DMS79 treated with DMSO at 0.1 percent for 48 hours (cell line): ENCODE measurements at regions not wholly inside any gene's neighbourhood (a gene's known extent, or its start where the extent isn't known, plus 50 kb on each side); places are given as distances from the start of the nearest gene placed in this dataset.

ENCODE experiments used
- DNase-seq: peaks from one replicate; lab custom pipeline; 2025; lab: John Stamatoyannopoulos, UW

DNA sequence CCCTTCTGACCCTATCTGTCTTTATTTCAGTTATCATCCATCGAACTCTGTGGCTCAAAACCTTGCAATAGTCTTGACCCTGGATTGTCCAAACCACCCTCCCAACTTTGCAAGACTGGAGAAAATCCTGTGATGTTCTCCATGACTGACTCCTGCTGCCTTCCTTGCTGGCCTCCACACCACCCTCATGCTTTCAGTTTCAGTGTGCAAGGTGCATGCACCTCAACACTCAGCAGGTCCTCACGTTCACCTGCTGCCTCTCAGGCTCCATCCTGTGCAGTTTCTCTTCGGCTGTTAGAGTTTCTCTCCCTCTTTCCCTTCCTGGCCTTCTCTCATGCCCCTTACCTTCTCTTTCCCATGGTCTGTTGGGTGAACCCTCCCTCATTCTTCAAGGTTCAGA lies 59.4 kb upstream of the ASIC2 start:
- DNase-seq: no peak

GRCh38 chr17:33356266-33356665 lies 63.2 kb upstream of the ASIC2 start:
- DNase-seq: no peak

GRCh38 chr17:33363475-33363874 lies 70.4 kb upstream of the ASIC2 start:
- DNase-seq: no peak

GRCh38 chr17:33366960-33367359 lies 73.9 kb upstream of the ASIC2 start:
- DNase-seq: peak; percentile 45

- DNase-seq: no peak
Measured at GRCh38 chr17:33369149-33369548, 76.1 kb upstream of the ASIC2 start.

- no peak for DNase-seq
Measured at GRCh38 chr17:33369876-33370275, 76.8 kb upstream of the ASIC2 start.

- DNase-seq: no peak
Measured at GRCh38 chr17:33370401-33370800, 77.3 kb upstream of the ASIC2 start.

DNA sequence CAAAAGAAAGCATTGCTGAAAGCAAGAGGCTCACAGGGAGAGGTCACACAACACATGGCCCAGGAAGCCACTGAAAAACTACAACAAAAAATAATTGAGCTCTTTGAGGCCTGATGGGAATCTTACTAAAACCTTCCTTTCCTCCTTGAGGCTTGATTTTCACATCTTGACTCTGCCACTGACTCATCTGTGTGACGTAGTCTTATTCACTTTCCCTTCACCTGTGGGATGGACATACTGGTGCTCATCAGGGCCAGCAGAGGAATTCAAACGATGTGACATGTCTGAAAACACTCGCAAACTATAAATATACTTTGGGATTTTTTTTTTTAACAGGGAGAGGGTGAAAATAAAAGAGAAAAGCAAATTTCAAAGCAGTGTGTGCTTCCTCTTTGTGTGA lies 78.3 kb upstream of the ASIC2 start:
- DNase-seq: no peak

DNA sequence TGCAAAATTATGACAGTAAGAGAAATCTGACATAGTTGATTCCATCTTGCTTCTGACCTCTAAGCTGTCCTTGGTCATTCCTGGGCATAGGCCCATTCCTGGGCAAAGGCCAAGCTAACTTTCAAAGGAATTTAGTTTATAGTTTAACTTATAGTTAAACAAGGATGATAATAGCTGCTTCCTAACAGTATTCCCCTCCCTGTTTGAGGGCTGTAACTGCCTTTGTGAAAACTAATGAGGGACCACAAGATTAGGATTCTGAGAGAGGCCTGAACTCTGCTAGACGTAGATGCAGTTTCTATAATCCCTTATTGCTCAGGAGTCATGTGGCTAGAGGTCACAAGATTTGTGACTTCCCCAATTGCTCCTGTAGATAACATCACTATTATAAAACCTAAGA lies 80.2 kb upstream of the ASIC2 start:
- no peak for DNase-seq

GRCh38 chr17:33375103-33375502 lies 82.0 kb upstream of the ASIC2 start:
- DNase-seq: no peak

GRCh38 chr17:33375783-33376182 lies 82.7 kb upstream of the ASIC2 start:
- DNase-seq: no peak

DNA sequence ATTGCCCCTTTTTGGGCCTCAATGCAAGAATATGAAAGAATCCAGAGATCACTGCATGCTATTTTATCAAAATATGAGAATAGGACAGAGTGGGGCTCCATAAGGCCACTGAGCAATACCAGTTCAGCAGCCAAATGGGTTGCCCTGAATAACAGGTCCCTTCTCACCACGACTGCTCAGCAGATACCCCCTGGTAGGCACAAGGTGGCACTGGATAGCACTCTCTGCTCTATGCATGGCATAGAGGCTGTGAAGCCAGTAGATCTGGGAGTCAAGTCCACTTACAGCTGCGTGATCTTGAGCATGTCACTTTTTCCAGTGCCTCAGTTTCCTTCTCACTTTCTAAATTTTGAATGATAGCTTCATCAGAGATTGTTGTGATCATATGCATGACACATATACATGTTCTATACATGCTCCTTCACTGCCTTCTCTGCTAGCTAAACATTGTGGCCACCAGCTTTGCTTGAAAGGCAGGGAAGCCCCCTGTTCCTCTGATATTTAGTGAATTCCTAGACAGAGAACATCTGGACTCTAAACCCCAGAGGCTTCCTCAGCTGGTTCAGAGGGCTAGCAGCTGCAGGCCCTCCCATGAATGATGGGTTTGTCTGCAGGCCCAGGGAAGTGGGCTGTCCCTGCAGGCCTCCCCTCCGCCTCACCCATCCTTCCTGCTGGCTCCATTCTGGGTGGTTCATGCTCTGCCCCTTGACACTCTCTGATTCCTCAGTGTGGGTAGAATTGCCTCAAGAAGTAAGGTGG lies 84.9 kb upstream of the ASIC2 start:
- DNase-seq: no peak

DNA sequence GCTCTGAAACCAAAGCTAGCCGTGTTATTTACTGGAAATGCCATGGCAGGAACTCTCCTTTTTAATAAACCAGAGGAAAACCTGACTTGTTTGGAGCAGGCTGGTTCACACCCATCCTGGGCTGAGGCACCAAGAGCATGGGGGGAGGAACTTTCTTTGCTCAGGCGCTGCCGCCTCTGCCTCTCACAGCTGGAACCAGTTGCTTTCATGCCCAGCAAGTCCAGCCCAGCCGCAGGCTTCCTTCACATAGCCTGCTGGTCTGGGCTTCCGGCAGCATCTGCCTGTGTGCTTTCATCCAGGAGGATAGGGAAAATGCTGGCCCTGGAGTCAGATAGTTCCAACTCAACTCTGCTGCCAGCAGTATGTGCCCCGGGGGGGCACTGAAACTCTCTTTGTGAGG lies 88.1 kb upstream of the ASIC2 start:
- peak; percentile 36 for DNase-seq

GRCh38 chr17:33383488-33384023 lies 90.5 kb upstream of the ASIC2 start:
- no peak for DNase-seq

GRCh38 chr17:33385133-33385532 lies 92.0 kb upstream of the ASIC2 start:
- no peak for DNase-seq

- DNase-seq: no peak
Measured at GRCh38 chr17:33385713-33386112, 92.6 kb upstream of the ASIC2 start.

GRCh38 chr17:33387406-33387805 lies 94.3 kb upstream of the ASIC2 start:
- DNase-seq: no peak

- no peak for DNase-seq
Measured at GRCh38 chr17:33389504-33390135, 96.5 kb upstream of the ASIC2 start.

DNA sequence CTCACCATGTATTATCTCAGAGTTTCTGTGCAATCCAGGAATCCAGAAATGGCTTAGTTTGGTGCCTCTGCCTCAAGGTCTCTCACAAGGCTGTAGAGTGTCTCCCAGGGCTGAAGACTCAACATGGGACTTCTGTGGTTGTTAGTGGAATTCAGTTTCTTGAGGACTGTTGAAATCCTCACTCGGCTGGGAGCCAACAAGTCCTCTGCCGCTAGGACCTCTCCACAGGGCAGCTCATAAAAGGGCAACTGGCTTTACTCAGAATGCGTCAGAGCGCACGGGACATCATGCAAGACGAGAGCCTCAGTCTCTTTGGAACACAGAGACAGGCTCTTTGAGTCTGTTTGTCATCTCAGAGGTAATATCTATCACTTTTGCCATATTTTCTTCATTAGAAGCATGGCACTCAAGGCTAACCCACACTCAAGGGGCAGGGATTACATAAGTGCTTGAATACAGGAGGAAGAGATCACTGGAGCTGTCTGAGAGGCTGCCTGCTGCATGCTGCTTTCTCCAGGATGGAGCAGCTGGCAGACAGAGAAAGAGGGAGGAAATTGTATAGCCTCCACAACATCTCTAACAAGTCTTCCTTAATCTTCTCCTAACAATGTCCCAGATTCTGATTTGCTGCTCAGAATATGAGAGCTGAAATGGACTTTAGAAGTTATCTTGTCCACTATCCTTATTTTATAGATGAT lies 97.5 kb upstream of the ASIC2 start:
- peak; percentile 80 for DNase-seq

DNA sequence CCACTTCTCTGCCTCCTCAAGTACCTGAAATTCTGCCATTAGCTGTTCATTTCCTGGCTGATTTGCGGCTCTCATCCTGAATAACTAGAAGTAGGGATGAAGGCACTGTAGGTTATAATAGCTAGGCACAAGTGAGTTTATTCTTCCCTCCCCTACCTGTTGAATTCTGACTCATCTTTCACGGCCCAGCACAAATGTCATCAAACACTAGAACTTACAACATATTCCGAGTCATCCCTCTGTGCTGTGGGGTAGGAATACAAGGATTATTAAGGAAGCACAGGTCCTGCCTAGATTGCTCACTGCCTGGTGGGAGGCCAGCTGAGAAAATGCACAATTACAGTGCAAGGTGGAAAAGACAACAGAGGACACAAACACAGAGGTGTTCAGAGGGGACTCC lies 103.7 kb upstream of the ASIC2 start:
- DNase-seq: no peak

DNA sequence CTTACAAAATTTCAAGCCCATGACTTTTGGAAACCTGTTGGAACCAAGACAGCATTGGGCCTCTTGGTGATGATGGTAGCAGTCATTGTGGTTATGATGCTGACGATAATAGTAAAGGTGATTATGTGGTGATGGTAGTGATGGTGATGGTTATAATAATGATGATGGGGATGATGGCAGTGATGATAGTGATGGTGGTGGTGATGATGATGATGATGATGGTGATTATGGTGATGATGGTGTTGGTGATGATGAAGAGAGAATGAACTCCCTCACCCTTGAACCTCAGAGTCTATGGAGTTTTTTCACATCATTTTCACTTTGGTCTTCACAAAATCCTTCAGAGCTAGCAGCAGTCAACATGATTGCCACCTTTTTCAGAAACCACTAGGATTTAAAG lies 105.3 kb upstream of the ASIC2 start:
- no peak for DNase-seq

- no peak for DNase-seq
Measured at GRCh38 chr17:33401249-33401648, 108.2 kb upstream of the ASIC2 start.

DNA sequence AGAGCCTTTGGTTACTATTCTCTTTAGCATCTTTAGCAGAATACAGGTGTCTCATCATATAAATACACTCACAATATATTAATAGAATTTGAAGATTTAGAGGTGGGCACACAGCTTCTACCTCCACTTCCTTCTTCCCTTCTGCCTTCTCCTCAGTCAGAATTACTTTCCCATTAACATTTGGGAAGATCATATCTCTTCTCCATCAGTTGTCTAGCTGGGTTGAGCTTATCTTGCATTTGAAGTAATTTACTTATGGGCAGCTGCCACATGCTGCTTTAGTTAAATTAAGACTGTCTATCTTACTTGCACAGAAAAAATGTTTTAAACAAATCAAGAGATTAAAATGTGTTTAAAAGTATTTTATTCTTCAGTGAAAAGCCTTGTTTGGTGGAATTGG lies 110.1 kb upstream of the ASIC2 start:
- no peak for DNase-seq
